ENCODE measurements at regions not wholly inside any gene's neighbourhood (a gene's known extent, or its start where the extent isn't known, plus 50 kb on each side); places are given as distances from the start of the nearest gene placed in this dataset.

- TF ChIP-seq POLR2A (IDR thresholded peaks at IDR 0.05; ENCODE audit: low read length) (no peak), GATA1 (IDR thresholded peaks at IDR 0.05; ENCODE audit: low read depth, low read length) (no peak)
Measured at GRCh38 chrX:94751611-94752010, 1077.6 kb downstream of the FAM133A start.

All from erythroblast (primary cell).